ENCODE measurements at regions not wholly inside any gene's neighbourhood (a gene's known extent, or its start where the extent isn't known, plus 50 kb on each side); places are given as distances from the start of the nearest gene placed in this dataset.

GRCh38 chr3:101091489-101091888, 98.3 kb upstream of the ABI3BP start:
- no peak for TF ChIP-seq CTCF (IDR thresholded peaks at IDR 0.05; ENCODE audit: extremely low read depth, insufficient read depth, missing control alignments)
- no peak for DNase-seq (ENCODE audit: low spot score)
- in situ Hi-C loops (cut with MboI; ENCODE audit: low pct_unique_long_range_greater_than_20kb, low sequenced_read_pairs, unreplicated experiment), result no loop called here

- no peak for TF ChIP-seq CTCF (IDR thresholded peaks at IDR 0.05; ENCODE audit: extremely low read depth, insufficient read depth, missing control alignments)
- no peak for DNase-seq (ENCODE audit: low spot score)
- in situ Hi-C loops (cut with MboI; ENCODE audit: low pct_unique_long_range_greater_than_20kb, low sequenced_read_pairs, unreplicated experiment), result no loop called here
Measured at GRCh38 chr3:101085752-101086151, 92.5 kb upstream of the ABI3BP start.

GRCh38 chr3:101084404-101084803, 91.2 kb upstream of the ABI3BP start:
- in situ Hi-C loops (cut with MboI; ENCODE audit: low pct_unique_long_range_greater_than_20kb, low sequenced_read_pairs, unreplicated experiment), result no loop called here
- no peak for TF ChIP-seq CTCF (IDR thresholded peaks at IDR 0.05; ENCODE audit: extremely low read depth, insufficient read depth, missing control alignments)
- no peak for DNase-seq (ENCODE audit: low spot score)

- in situ Hi-C loops (cut with MboI; ENCODE audit: low pct_unique_long_range_greater_than_20kb, low sequenced_read_pairs, unreplicated experiment), result no loop called here
- DNase-seq (ENCODE audit: low spot score), result no peak
- TF ChIP-seq CTCF (IDR thresholded peaks at IDR 0.05; ENCODE audit: extremely low read depth, insufficient read depth, missing control alignments), result no peak
Measured at GRCh38 chr3:101081999-101082398, 88.8 kb upstream of the ABI3BP start.

GRCh38 chr3:101081446-101081845, 88.2 kb upstream of the ABI3BP start:
- no peak for TF ChIP-seq CTCF (IDR thresholded peaks at IDR 0.05; ENCODE audit: extremely low read depth, insufficient read depth, missing control alignments)
- in situ Hi-C loops (cut with MboI; ENCODE audit: low pct_unique_long_range_greater_than_20kb, low sequenced_read_pairs, unreplicated experiment), result no loop called here
- DNase-seq (ENCODE audit: low spot score), result no peak

- TF ChIP-seq CTCF (IDR thresholded peaks at IDR 0.05; ENCODE audit: extremely low read depth, insufficient read depth, missing control alignments), result no peak
- in situ Hi-C loops (cut with MboI; ENCODE audit: low pct_unique_long_range_greater_than_20kb, low sequenced_read_pairs, unreplicated experiment), result no loop called here
- DNase-seq (ENCODE audit: low spot score), result no peak
Measured at GRCh38 chr3:101077361-101078011, 84.3 kb upstream of the ABI3BP start.

Measured in GM13977 (cell line).